ENCODE measurements at regions not wholly inside any gene's neighbourhood (a gene's known extent, or its start where the extent isn't known, plus 50 kb on each side); places are given as distances from the start of the nearest gene placed in this dataset.

DNA sequence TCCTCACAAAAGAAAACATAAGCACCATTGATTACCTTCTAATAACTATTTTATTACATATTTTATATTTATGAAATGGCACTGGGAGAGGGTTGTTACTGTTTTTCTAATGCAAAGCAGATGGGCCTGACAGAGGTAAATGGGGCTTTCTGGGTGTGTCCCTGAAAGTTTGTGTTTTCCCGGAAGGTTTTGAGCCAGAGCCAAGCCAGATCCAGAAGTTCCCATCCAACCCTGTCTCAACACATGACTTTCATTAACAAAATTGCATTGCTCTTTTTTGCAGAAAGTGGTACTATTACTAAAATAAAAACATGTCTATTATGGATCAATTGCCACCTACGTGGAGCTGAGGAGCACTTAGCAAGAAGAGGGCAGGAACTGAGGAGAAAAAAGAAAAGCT is 181.3 kb downstream of the RAB28 start:
- TF ChIP-seq, protein P1, sequence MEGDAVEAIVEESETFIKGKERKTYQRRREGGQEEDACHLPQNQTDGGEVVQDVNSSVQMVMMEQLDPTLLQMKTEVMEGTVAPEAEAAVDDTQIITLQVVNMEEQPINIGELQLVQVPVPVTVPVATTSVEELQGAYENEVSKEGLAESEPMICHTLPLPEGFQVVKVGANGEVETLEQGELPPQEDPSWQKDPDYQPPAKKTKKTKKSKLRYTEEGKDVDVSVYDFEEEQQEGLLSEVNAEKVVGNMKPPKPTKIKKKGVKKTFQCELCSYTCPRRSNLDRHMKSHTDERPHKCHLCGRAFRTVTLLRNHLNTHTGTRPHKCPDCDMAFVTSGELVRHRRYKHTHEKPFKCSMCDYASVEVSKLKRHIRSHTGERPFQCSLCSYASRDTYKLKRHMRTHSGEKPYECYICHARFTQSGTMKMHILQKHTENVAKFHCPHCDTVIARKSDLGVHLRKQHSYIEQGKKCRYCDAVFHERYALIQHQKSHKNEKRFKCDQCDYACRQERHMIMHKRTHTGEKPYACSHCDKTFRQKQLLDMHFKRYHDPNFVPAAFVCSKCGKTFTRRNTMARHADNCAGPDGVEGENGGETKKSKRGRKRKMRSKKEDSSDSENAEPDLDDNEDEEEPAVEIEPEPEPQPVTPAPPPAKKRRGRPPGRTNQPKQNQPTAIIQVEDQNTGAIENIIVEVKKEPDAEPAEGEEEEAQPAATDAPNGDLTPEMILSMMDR (IDR thresholded peaks at IDR 0.05 in 4 of 5, conservative IDR thresholded peaks at IDR 0.05 in 1 of 5), result no peak
- no peak for TF ChIP-seq POLR2A (IDR thresholded peaks at IDR 0.05)
- in situ Hi-C loops (cut with MboI; ENCODE audit: low sequenced_read_pairs in 4 of 4), result no loop called here
- no peaks in the 10 kb centered on the region for H3K4me1 ChIP-seq
- no peaks in the 10 kb centered on the region for H3K27me3 ChIP-seq
- DNase-seq (no peak), ATAC-seq (no peak)
- no peaks in the 10 kb centered on the region for H3K36me3 ChIP-seq
- H3K4me3 ChIP-seq, result no peak overlapping the region
- no peaks in the 10 kb centered on the region for H3K9me3 ChIP-seq
- H3K27ac ChIP-seq, result no peak overlapping the region
- intact Hi-C loops (cut with DNase I; ENCODE audit: low total_unique reads), result no loop called here

DNA sequence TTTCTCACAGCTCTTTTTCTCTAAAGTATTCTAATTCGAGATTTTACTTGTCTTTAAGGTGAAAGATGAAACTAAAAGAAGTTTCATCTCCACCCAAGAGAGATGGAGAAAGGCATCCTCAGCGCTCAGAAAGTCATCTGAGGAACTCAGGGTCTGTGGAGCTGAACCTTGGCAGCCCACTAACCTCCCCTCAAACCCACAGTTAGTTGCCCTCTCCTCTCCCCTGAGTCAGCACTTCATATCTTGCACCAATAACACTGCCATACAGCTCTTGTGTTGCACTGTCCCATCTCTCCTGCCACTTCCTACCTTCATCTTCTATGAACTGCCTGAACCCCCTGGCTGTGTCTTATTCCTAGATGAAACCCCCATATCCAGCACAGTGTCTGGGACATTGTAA is 184.8 kb downstream of the RAB28 start:
- Histone ChIP-seq H3K4me1 (no peaks in the 10 kb centered on the region), H3K9me3 (peaks cover 0 to 10% (median 3%) of the 10 kb centered on the region in 3 donors), H3K36me3 (no peaks in the 10 kb centered on the region), H3K27ac (no peak overlapping the region), H3K4me3 (no peak overlapping the region), H3K27me3 (no peaks in the 10 kb centered on the region)
- in situ Hi-C loops (cut with MboI; ENCODE audit: low sequenced_read_pairs in 4 of 4), result no loop called here
- TF ChIP-seq POLR2A (IDR thresholded peaks at IDR 0.05), result no peak
- TF ChIP-seq, protein P1 (IDR thresholded peaks at IDR 0.05 in 4 of 5, conservative IDR thresholded peaks at IDR 0.05 in 1 of 5), result no peak
- intact Hi-C loops (cut with DNase I; ENCODE audit: low total_unique reads), result no loop called here
- DNase-seq (no peak), ATAC-seq (no peak)

DNA sequence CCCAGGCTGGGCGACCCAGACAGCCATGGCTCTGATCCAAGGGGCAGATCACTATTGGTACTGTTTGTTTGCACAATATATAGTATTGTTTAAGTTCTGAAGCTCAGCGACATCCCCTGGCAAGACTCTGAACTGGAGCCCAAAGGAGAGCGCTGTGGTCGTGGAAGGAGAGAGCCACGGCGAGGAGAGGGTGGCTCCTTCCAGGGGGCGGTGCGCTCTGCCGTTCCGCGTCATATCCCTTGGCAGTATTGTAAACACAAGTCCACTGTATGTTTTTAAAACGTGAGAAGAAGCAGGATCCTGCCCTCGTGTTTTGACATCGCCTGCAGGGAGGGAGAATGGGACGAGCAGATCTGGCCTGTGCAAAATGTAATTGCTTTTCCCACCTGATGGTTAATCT is 185.5 kb downstream of the RAB28 start:
- H3K27ac ChIP-seq, result no peak overlapping the region
- TF ChIP-seq, protein P1 (IDR thresholded peaks at IDR 0.05 in 4 of 5, conservative IDR thresholded peaks at IDR 0.05 in 1 of 5), result no peak
- TF ChIP-seq POLR2A (IDR thresholded peaks at IDR 0.05), result no peak

DNA sequence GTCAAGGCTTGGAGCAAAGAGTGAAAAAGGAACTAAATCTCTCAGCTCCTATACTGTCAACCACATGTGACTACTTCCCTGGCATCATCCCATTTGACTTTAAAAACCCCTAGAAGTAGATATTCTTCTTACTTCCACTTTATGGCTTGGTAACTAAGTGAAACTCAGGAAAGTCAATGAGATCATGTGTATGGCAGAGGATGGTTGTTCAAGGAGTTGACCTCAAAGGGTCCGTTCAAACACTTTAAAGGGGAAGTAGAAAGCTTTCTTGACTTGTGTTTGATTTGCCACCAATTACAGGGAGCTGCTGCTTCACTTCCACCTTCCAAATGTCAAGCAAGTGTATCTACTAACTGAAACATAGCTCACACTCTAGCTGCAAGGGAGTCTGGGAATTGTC is 187.2 kb downstream of the RAB28 start:
- ATAC-seq, result no peak
- DNase-seq, result no peak
- Histone ChIP-seq H3K4me3 (no peak overlapping the region), H3K9me3 (peaks cover 0 to 10% (median 3%) of the 10 kb centered on the region in 3 donors), H3K4me1 (no peaks in the 10 kb centered on the region), H3K27ac (no peak overlapping the region), H3K36me3 (no peaks in the 10 kb centered on the region), H3K27me3 (no peaks in the 10 kb centered on the region)
- intact Hi-C loops (cut with DNase I; ENCODE audit: low total_unique reads), result no loop called here
- in situ Hi-C loops (cut with MboI; ENCODE audit: low sequenced_read_pairs in 4 of 4), result no loop called here
- no peak for TF ChIP-seq POLR2A (IDR thresholded peaks at IDR 0.05)
- TF ChIP-seq, protein P1 (IDR thresholded peaks at IDR 0.05 in 4 of 5, conservative IDR thresholded peaks at IDR 0.05 in 1 of 5), result no peak

More for the DNA sequence above, 185.5 kb downstream of the RAB28 start:
- no peak for ATAC-seq
- in situ Hi-C loops (cut with MboI; ENCODE audit: low sequenced_read_pairs in 4 of 4), result no loop called here
- no peaks in the 10 kb centered on the region for H3K27me3 ChIP-seq
- DNase-seq, result no peak
- H3K9me3 ChIP-seq, result peaks cover 0 to 10% (median 3%) of the 10 kb centered on the region in 3 donors
- H3K4me3 ChIP-seq, result no peak overlapping the region
- no peaks in the 10 kb centered on the region for H3K4me1 ChIP-seq
- no peaks in the 10 kb centered on the region for H3K36me3 ChIP-seq
- intact Hi-C loops (cut with DNase I; ENCODE audit: low total_unique reads), result no loop called here

DNA sequence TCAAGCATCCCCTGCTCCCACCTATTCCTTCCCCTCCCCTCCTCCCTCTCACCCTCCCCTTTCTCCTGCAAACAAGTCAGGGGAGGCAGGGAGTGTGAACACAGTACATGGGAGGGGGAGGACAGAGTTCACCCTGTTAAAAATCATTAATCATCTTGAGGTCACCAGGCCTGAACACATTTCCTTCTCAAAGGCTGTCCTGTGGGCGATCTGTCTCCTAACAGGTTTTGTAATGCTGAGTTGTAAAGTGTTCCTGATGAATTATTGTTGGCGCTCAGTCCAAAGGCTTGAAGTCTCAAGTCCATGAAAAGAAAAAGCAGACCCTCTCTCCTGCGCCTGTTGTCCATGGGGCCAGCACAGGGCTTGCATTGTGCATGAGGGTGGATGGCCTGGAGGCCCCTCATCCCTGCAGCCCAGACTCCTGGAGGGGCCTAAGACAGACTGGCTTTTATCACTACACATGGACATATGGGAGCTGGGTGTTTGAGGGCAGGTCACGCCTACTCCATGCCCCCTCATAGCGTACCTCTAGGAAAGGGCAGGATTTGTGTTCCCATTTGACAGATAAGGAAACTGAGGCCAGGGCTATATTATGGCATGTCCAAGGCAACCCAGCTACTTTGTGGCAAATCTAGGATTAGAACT is 189.1 kb downstream of the RAB28 start:
- no peaks in the 10 kb centered on the region for H3K36me3 ChIP-seq
- H3K4me1 ChIP-seq, result no peaks in the 10 kb centered on the region
- H3K9me3 ChIP-seq, result peaks cover 0 to 10% (median 3%) of the 10 kb centered on the region in 3 donors
- H3K27me3 ChIP-seq, result no peaks in the 10 kb centered on the region
- H3K27ac ChIP-seq, result no peak overlapping the region
- intact Hi-C loops (cut with DNase I; ENCODE audit: low total_unique reads), result no loop called here
- H3K4me3 ChIP-seq, result no peak overlapping the region
- in situ Hi-C loops (cut with MboI; ENCODE audit: low sequenced_read_pairs in 4 of 4), result no loop called here
- DNase-seq (no peak), ATAC-seq (no peak)
- TF ChIP-seq, protein P1 (IDR thresholded peaks at IDR 0.05 in 4 of 5, conservative IDR thresholded peaks at IDR 0.05 in 1 of 5), result no peak
- TF ChIP-seq POLR2A (IDR thresholded peaks at IDR 0.05), result no peak
